ENCODE measurements at regions not wholly inside any gene's neighbourhood (a gene's known extent, or its start where the extent isn't known, plus 50 kb on each side); places are given as distances from the start of the nearest gene placed in this dataset.
"Not testable (repeated sequence)": the region's sequence is repeated elsewhere in the genome, so short reads cannot be mapped to it uniquely, and the experiment has no call there.

DNA sequence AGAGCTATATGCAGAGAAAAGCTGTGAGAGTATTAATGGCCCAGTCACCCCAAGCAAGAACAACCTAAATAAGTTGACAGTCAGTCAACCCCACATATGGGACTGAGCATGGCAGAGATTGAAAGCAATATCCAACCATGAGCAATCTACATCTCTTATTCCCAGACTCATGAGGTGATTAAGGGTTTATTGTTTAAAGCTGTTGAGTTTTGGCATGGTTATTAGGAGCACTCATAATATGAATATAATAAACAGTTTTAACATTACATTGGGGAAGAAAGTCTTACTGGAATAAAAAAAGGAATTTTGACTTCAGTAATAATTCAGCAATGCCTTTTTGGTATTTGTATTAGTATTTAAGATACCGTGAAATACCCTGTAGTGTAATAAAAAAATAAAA lies 1627.4 kb downstream of the STIM2 start:
- Mint-ChIP-seq H3K4me3 (ENCODE audit: unreplicated experiment) (no peak overlapping the region), H3K27me3 (ENCODE audit: unreplicated experiment) (no peaks in the 10 kb centered on the region), H3K4me1 (ENCODE audit: unreplicated experiment) (no peaks in the 10 kb centered on the region), H3K9me3 (ENCODE audit: unreplicated experiment) (no peaks in the 10 kb centered on the region), H3K36me3 (ENCODE audit: unreplicated experiment) (no peaks in the 10 kb centered on the region), H3K27ac (ENCODE audit: unreplicated experiment) (no peak overlapping the region)
- no peak for TF ChIP-seq CTCF (IDR thresholded peaks at IDR 0.05)
- no peak for DNase-seq (ENCODE audit: extremely low spot score, unreplicated experiment)

DNA sequence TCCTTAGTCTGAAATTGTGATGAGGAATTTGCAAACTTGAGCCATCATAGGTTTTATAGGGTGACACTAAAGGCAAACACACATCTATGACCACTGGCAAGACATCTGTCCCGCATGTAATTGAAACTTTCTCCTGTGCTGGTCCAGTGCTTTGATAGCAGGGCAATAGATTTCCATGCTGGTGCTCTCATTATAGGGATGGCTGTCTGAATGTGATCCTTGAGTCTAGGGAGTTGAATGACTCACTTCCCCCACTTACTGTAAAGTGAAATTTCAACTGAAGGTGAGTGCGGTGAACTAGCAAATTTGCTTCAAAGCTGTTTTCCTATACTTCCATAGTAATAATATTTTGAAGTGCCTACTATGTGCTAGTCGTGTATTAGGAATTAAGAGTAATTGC lies 1630.0 kb downstream of the STIM2 start:
- H3K4me1 Mint-ChIP-seq (ENCODE audit: unreplicated experiment), result no peaks in the 10 kb centered on the region
- no peak overlapping the region for H3K4me3 Mint-ChIP-seq (ENCODE audit: unreplicated experiment)
- H3K27ac Mint-ChIP-seq (ENCODE audit: unreplicated experiment), result no peak overlapping the region
- H3K9me3 Mint-ChIP-seq (ENCODE audit: unreplicated experiment), result peaks cover 3% of the 10 kb centered on the region
- H3K36me3 Mint-ChIP-seq (ENCODE audit: unreplicated experiment), result no peaks in the 10 kb centered on the region
- no peak for TF ChIP-seq CTCF (IDR thresholded peaks at IDR 0.05)
- DNase-seq (ENCODE audit: extremely low spot score, unreplicated experiment), result no peak
- no peaks in the 10 kb centered on the region for H3K27me3 Mint-ChIP-seq (ENCODE audit: unreplicated experiment)

DNA sequence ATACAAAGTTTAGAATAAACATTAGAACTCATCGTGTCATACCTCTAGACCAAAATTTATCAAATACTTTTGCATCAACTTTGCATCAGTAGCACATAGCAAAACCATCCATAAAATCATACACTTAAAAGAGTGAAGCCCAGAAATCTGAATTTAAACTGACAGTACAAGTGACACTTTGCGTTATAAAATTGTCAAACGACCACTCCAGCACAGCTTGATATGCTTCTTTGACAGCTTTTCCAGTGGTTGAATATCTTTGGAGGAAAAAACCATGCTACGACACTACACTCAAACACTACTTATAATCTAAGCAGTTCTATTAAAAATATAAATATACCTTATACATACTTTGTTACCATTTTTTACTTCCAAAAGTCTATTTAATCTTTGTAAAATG lies 1644.4 kb downstream of the STIM2 start:
- no peak overlapping the region for H3K27ac Mint-ChIP-seq (ENCODE audit: unreplicated experiment)
- TF ChIP-seq CTCF (IDR thresholded peaks at IDR 0.05), result no peak
- H3K27me3 Mint-ChIP-seq (ENCODE audit: unreplicated experiment), result no peaks in the 10 kb centered on the region
- H3K4me1 Mint-ChIP-seq (ENCODE audit: unreplicated experiment), result no peaks in the 10 kb centered on the region
- H3K36me3 Mint-ChIP-seq (ENCODE audit: unreplicated experiment), result no peaks in the 10 kb centered on the region
- H3K9me3 Mint-ChIP-seq (ENCODE audit: unreplicated experiment), result peaks cover 12% of the 10 kb centered on the region
- DNase-seq (ENCODE audit: extremely low spot score, unreplicated experiment), result no peak
- H3K4me3 Mint-ChIP-seq (ENCODE audit: unreplicated experiment), result no peak overlapping the region

DNA sequence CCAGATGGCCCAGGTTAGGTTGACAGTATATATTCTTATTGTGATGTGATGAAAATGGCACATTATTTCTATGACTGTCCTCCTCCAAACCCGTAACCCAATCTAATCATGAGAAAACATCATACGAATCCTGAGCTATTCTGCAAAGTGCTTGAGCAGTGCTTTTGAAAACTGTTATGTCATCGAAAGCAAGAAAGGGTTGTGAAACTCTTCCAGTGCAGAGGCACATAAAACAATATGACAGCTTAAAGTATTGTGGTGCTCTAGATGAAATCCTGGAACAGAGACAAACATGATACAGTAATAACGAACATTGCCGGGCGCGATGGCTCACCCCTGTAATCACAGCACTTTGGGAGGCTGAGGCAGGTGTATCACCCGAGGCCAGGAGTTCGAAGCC lies 1648.0 kb downstream of the STIM2 start:
- no peak overlapping the region for H3K27ac Mint-ChIP-seq (ENCODE audit: unreplicated experiment)
- no peak for DNase-seq (ENCODE audit: extremely low spot score, unreplicated experiment)
- H3K4me1 Mint-ChIP-seq (ENCODE audit: unreplicated experiment), result peaks cover 2% of the 10 kb centered on the region

GRCh38 chr4:28514766-28515165 lies 1654.1 kb downstream of the STIM2 start:
- H3K36me3 Mint-ChIP-seq (ENCODE audit: unreplicated experiment); H3K4me1 Mint-ChIP-seq (ENCODE audit: unreplicated experiment); H3K27ac Mint-ChIP-seq (ENCODE audit: unreplicated experiment); H3K4me3 Mint-ChIP-seq (ENCODE audit: unreplicated experiment); H3K9me3 Mint-ChIP-seq (ENCODE audit: unreplicated experiment); H3K27me3 Mint-ChIP-seq (ENCODE audit: unreplicated experiment); DNase-seq (ENCODE audit: extremely low spot score, unreplicated experiment): not testable (repeated sequence)

More for the DNA sequence above, 1648.0 kb downstream of the STIM2 start:
- no peaks in the 10 kb centered on the region for H3K36me3 Mint-ChIP-seq (ENCODE audit: unreplicated experiment)
- no peak overlapping the region for H3K4me3 Mint-ChIP-seq (ENCODE audit: unreplicated experiment)
- TF ChIP-seq CTCF (IDR thresholded peaks at IDR 0.05), result no peak
- H3K27me3 Mint-ChIP-seq (ENCODE audit: unreplicated experiment), result no peaks in the 10 kb centered on the region
- H3K9me3 Mint-ChIP-seq (ENCODE audit: unreplicated experiment), result peaks cover 12% of the 10 kb centered on the region

DNA sequence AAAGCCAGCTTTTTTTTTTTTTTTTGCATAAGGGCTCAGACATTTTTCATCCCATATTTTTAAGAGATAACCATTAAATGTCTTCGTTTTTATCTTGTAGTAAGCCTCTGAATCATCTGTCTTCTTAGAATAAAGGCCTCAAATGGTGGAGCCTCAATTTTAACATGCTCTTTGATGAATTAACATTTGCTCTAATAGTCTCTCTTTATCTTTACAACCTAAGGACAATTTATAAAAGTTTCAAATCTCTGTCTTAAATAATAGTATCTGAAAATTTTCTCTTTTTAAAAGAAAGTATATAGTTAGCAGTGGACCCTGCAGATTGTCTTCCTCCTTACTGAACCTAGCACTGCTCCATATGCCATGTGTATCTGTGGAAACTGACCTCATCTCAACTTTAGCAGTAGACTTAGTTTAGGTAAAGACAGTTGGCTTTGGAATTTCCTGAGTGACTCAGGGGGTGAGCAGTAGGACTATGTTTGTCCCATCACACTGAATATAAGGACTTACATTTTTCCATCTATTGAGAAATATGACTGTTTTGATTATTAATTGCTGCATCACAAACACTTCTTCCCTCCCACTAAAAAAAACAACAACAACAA lies 1658.0 kb downstream of the STIM2 start:
- Mint-ChIP-seq H3K27ac (ENCODE audit: unreplicated experiment) (no peak overlapping the region), H3K36me3 (ENCODE audit: unreplicated experiment) (no peaks in the 10 kb centered on the region), H3K4me3 (ENCODE audit: unreplicated experiment) (no peak overlapping the region), H3K4me1 (ENCODE audit: unreplicated experiment) (no peaks in the 10 kb centered on the region), H3K27me3 (ENCODE audit: unreplicated experiment) (no peaks in the 10 kb centered on the region), H3K9me3 (ENCODE audit: unreplicated experiment) (peaks cover 7% of the 10 kb centered on the region)
- no peak for DNase-seq (ENCODE audit: extremely low spot score, unreplicated experiment)
- no peak for TF ChIP-seq CTCF (IDR thresholded peaks at IDR 0.05)

Data from osteocyte (in vitro differentiated cells).